ENCODE measurements at regions not wholly inside any gene's neighbourhood (a gene's known extent, or its start where the extent isn't known, plus 50 kb on each side); places are given as distances from the start of the nearest gene placed in this dataset.

DNA sequence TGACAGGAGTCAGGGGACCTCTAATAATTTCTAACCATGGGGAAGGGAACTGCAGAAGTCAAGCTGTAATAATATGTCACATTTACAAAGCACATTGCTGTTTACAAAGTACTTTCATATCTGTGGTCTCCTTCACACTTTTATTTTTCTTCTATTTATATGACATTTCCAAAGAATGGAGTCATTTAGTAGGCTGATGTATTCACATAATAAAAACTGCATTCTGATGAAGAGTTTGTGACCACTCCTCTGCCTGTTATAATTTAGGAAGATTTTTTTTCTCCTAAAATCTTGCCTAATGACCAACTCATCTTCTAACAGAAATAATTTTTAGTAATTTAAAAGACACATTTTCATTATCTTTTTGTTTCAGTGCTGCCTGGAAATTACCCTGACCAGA is 272.2 kb upstream of the VEPH1 start:
- Histone ChIP-seq H3K4me3 (replicated peaks in 1 of 2; ENCODE audit: low read depth in 1 of 2, low read length in 2 of 2) (no peak overlapping the region), H3K27me3 (ENCODE audit: insufficient read depth, low read length) (no peaks in the 10 kb centered on the region), H3K9me2 (ENCODE audit: insufficient read depth) (no peaks in the 10 kb centered on the region), H3K27ac (ENCODE audit: low read depth, low read length) (no peak overlapping the region), H4K20me1 (ENCODE audit: insufficient read depth) (no peaks in the 10 kb centered on the region), H3K4me1 (ENCODE audit: control insufficient read depth in 1 of 2, insufficient read depth in 2 of 2, low read length in 2 of 2) (no peaks in the 10 kb centered on the region), H3K9me3 (ENCODE audit: control insufficient read depth in 1 of 2, insufficient read depth in 1 of 2, low read depth in 1 of 2, low read length in 2 of 2) (no peaks in the 10 kb centered on the region), H3K79me2 (ENCODE audit: insufficient read depth, low read length) (no peaks in the 10 kb centered on the region), H3K4me2 (ENCODE audit: low read length) (no peak overlapping the region), H2AFZ (ENCODE audit: low read depth, low read length, poor library complexity, severe bottlenecking) (no peak overlapping the region), H3K36me3 (ENCODE audit: control insufficient read depth in 1 of 2, insufficient read depth in 2 of 2, low read length in 2 of 2) (no peaks in the 10 kb centered on the region), H3K9ac (ENCODE audit: low read length) (no peak overlapping the region)
- BruUV-seq (replicated peaks), result no TSS peak
- POLR2A ChIA-PET, result no interaction called here
- no peak for DNase-seq (ENCODE audit: low read depth, low spot score)
- TF ChIP-seq, protein P1, sequence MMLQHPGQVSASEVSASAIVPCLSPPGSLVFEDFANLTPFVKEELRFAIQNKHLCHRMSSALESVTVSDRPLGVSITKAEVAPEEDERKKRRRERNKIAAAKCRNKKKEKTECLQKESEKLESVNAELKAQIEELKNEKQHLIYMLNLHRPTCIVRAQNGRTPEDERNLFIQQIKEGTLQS (IDR thresholded peaks at IDR 0.05), result no peak
- TF ChIP-seq POLR2A (IDR thresholded peaks at IDR 0.05; ENCODE audit: borderline replicate concordance, extremely low read depth, insufficient read depth, insufficient read length), result no peak
- no peak for TF ChIP-seq SIN3A (IDR thresholded peaks at IDR 0.05; ENCODE audit: low read depth)
- no peak for TF ChIP-seq CEBPB (IDR thresholded peaks at IDR 0.05; ENCODE audit: low read depth)
- TF ChIP-seq, protein P2, sequence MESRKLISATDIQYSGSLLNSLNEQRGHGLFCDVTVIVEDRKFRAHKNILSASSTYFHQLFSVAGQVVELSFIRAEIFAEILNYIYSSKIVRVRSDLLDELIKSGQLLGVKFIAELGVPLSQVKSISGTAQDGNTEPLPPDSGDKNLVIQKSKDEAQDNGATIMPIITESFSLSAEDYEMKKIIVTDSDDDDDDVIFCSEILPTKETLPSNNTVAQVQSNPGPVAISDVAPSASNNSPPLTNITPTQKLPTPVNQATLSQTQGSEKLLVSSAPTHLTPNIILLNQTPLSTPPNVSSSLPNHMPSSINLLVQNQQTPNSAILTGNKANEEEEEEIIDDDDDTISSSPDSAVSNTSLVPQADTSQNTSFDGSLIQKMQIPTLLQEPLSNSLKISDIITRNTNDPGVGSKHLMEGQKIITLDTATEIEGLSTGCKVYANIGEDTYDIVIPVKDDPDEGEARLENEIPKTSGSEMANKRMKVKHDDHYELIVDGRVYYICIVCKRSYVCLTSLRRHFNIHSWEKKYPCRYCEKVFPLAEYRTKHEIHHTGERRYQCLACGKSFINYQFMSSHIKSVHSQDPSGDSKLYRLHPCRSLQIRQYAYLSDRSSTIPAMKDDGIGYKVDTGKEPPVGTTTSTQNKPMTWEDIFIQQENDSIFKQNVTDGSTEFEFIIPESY (IDR thresholded peaks at IDR 0.05; ENCODE audit: extremely low read depth, insufficient replicate concordance, low read length), result no peak
- TF ChIP-seq FOSL1 (IDR thresholded peaks at IDR 0.05; ENCODE audit: low read depth), result no peak
- TF ChIP-seq, protein P3, sequence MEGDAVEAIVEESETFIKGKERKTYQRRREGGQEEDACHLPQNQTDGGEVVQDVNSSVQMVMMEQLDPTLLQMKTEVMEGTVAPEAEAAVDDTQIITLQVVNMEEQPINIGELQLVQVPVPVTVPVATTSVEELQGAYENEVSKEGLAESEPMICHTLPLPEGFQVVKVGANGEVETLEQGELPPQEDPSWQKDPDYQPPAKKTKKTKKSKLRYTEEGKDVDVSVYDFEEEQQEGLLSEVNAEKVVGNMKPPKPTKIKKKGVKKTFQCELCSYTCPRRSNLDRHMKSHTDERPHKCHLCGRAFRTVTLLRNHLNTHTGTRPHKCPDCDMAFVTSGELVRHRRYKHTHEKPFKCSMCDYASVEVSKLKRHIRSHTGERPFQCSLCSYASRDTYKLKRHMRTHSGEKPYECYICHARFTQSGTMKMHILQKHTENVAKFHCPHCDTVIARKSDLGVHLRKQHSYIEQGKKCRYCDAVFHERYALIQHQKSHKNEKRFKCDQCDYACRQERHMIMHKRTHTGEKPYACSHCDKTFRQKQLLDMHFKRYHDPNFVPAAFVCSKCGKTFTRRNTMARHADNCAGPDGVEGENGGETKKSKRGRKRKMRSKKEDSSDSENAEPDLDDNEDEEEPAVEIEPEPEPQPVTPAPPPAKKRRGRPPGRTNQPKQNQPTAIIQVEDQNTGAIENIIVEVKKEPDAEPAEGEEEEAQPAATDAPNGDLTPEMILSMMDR (IDR thresholded peaks at IDR 0.05 in 2 of 3, conservative IDR thresholded peaks at IDR 0.05 in 1 of 3; ENCODE audit: borderline replicate concordance in 1 of 3, insufficient read depth in 1 of 3, low read depth in 2 of 3, low read length in 2 of 3), result no peak
- TF ChIP-seq ZFX (IDR thresholded peaks at IDR 0.05), result no peak
- no peak for TF ChIP-seq SP1 (IDR thresholded peaks at IDR 0.05; ENCODE audit: low read depth)
- TF ChIP-seq, protein P4, sequence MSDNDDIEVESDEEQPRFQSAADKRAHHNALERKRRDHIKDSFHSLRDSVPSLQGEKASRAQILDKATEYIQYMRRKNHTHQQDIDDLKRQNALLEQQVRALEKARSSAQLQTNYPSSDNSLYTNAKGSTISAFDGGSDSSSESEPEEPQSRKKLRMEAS (IDR thresholded peaks at IDR 0.05), result no peak
- TF ChIP-seq ELF1 (IDR thresholded peaks at IDR 0.05; ENCODE audit: borderline replicate concordance, low read depth), result no peak
- intact Hi-C loops (cut with micrococcal nuclease), result no loop called here
- CTCF ChIA-PET, result no interaction called here
- RAD21 ChIA-PET (ENCODE audit: low non-redundant PET in 1 of 2, low total read pairs in 2 of 2, uncharacterized antibody in 2 of 2, unreplicated experiment in 2 of 2), result no interaction called here
- ATAC-seq, result no peak
